HL-60/S4 treated with retinoic acid at 250 ng/mL for 4 days and 3 days (cell line): ENCODE measurements at regions not wholly inside any gene's neighbourhood (a gene's known extent, or its start where the extent isn't known, plus 50 kb on each side); places are given as distances from the start of the nearest gene placed in this dataset.
"Not testable (repeated sequence)": the region's sequence is repeated elsewhere in the genome, so short reads cannot be mapped to it uniquely, and the experiment has no call there.

Experiments
- in situ Hi-C: fragments of 300-500 bp; cut with MboI; formaldehyde crosslinking; loops from 2 replicates; pipeline ENCODE4 v1.7.0; 2022; ENCODE audit warnings: low sequenced_read_pairs

GRCh38 chr12:107607464-107608392 lies 77.9 kb upstream of the PWP1 start:
- in situ Hi-C loops: no loop called here

GRCh38 chr12:107608779-107609178 lies 76.8 kb upstream of the PWP1 start:
- in situ Hi-C loops: not testable (repeated sequence)

GRCh38 chr12:107610021-107610859 lies 75.4 kb upstream of the PWP1 start:
- in situ Hi-C loops: loop anchor here (10.0 kb wide), 1 partner anchor 475 kb away; no protein-coding TSS in a partner anchor

DNA sequence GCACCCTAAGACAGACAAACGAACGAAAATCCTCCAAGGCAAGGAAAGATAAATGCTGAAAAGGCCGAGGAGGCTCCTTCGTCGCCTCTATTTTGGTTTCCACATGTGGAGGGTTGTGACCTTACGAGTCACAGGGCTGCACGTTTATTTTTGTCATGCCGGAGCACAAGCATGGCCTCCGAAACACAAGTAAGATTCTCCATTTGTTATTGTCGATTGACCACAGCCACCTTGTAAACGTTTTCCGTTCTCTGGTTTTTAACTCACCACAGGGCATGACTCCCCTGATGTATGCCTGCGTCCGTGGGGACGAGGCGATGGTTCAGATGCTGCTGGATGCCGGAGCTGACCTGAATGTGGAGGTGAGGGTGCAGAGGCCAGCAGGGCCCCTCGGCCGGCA lies 73.1 kb upstream of the PWP1 start:
- in situ Hi-C loops: loop anchor here (10.0 kb wide), 1 partner anchor 478 kb away; no protein-coding TSS in a partner anchor

DNA sequence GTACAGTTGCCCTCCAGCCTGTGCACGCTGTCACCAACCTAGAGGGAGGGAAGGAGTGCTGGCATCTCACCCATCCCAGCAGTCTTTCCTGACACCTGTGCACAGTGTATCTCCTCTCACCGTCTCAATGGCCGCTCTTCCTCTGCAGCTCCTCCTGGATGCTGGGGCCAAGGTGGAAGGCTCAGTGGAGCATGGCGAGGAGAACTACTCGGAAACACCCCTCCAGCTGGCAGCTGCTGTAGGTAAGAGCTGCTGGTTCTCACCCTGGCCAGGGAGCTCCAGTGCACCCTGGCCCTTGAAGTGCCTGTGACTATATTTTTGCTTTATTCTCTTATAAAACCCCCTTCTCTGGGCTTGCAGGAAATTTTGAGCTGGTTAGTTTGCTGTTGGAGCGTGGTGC lies 68.7 kb upstream of the PWP1 start:
- in situ Hi-C loops: loop anchor here (10.0 kb wide), 1 partner anchor 482 kb away; no protein-coding TSS in a partner anchor

DNA sequence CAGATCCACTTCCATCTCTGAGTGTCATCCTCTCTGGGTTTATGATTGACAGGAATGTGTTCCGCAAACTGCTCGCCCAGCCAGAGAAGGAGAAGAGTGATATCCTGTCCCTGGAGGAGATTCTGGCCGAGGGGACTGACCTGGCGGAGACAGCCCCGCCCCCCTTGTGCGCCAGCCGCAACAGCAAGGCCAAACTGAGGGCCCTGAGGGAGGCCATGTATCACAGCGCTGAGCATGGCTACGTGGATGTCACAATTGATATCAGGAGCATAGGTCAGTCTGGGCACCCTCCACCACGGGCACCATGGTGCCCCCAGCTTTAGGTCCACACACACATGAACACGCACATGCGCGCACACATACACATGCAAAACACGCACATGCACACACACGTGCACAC lies 67.5 kb upstream of the PWP1 start:
- in situ Hi-C loops: loop anchor here (10.0 kb wide), 1 partner anchor 483 kb away; no protein-coding TSS in a partner anchor

GRCh38 chr12:107619831-107620230 lies 65.8 kb upstream of the PWP1 start:
- in situ Hi-C loops: loop anchor here (10.0 kb wide), 1 partner anchor 485 kb away; no protein-coding TSS in a partner anchor

DNA sequence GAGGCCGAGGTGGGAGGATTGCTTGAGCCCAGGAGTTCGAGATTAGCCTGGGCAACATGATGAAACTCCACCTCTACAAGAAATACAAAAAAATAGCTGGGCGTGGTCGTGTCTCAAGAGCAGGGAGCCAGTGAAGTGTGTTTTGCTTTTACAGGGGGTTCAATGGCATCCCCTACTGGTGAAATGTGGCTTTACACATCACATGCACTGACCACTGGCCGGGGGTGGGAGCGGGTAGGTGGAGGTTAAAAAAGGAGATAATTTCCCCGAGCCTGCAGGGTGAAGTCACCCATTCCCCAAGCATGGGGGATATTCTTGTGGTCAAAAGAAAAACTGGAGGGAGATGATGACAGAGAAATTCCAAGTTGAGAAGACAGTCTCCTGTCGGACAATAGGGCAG lies 63.6 kb upstream of the PWP1 start:
- in situ Hi-C loops: no loop called here

DNA sequence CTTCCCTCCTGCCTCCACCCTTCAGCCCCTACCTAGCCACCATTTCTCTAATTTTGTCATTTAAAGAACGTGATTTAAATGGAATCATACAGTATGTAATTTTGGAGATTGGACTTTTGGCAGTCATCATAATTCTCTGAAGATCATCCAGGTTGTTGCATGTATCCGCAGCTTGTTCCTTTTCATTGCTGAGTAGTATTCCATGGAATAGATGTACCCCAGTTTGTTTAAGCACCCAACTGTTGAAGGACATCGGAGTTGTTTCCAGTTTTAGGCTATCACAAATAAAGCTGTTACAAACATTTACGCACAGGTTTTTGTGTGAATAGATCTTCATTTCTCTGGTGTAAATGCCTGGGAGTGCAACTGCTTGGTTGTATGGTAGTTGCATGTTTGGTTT lies 61.1 kb upstream of the PWP1 start:
- in situ Hi-C loops: no loop called here

GRCh38 chr12:107631715-107632114 lies 53.9 kb upstream of the PWP1 start:
- in situ Hi-C loops: no loop called here

- in situ Hi-C loops: no loop called here
Measured at GRCh38 chr12:107632246-107632645, 53.4 kb upstream of the PWP1 start.

DNA sequence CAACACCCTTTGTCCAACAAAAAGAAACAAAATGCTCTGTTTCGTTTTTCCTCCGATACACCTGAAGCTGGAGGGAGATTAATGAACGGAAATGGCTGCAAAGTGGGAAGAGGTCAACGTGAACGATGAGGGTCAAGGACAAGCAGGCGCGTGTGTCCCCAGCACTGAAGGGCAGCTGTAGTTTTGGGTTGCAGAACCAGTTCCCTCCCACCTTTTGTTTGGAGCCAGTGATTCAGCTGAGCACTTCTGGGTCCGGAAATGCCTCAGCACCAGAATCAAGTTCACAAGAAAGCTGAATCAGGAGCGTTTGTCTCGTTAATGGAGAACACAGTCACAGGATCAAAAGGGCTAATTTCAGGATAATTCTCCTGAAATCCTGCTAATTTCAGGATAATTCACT lies 51.1 kb upstream of the PWP1 start:
- in situ Hi-C loops: no loop called here

DNA sequence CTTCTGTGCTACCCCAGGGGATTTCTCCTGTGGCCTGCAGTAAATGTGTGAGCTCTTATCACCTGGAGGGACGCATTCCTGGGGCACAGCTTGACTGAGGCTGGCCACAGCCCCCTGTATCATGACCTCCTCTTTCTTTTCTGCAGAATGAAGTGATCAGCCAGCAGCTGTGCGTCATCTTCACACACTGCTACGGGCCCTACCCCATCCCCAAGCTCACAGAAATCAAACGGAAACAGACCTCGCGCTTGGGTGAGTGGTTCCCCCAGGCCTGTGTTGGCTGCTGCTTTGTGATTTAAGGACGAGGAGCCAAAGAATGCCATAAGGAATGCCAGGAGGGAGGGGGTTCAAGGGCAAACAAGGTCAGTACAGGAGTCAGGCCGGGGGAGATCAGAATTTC lies 50.5 kb upstream of the PWP1 start:
- in situ Hi-C loops: no loop called here
